IPS DF 19.7 (cell line): ENCODE measurements at regions not wholly inside any gene's neighbourhood (a gene's known extent, or its start where the extent isn't known, plus 50 kb on each side); places are given as distances from the start of the nearest gene placed in this dataset.
A peak's percentile ranks its signal among the peaks of the same experiment; 100 is the strongest.

ENCODE experiments used
- DNase-seq: peaks from one replicate; pipeline ENCODE4 v3.0.0-alpha.2; 2013; ENCODE audit warnings: low read depth, low spot score

GRCh38 chr12:5195691-5196090, 152.0 kb downstream of the KCNA5 start:
- DNase-seq = no peak

GRCh38 chr12:5197131-5197530, 153.5 kb downstream of the KCNA5 start:
- DNase-seq = no peak

GRCh38 chr12:5197656-5198055, 154.0 kb downstream of the KCNA5 start:
- DNase-seq = no peak

- DNase-seq = no peak
These were observed 156.8 kb downstream of the KCNA5 start for GRCh38 chr12:5200278-5201087.

- no peak for DNase-seq
These were observed 158.0 kb downstream of the KCNA5 start for GRCh38 chr12:5201554-5202218.

GRCh38 chr12:5203274-5203673, 159.6 kb downstream of the KCNA5 start:
- DNase-seq = no peak

- no peak for DNase-seq
These were observed 160.0 kb downstream of the KCNA5 start for GRCh38 chr12:5203720-5204119.

- DNase-seq = peak; percentile 71
These were observed 160.6 kb downstream of the KCNA5 start for GRCh38 chr12:5204271-5204670.

GRCh38 chr12:5204831-5205230, 161.2 kb downstream of the KCNA5 start:
- no peak for DNase-seq

GRCh38 chr12:5206401-5207175, 162.9 kb downstream of the KCNA5 start:
- no peak for DNase-seq

- DNase-seq = no peak
These were observed 166.7 kb downstream of the KCNA5 start for GRCh38 chr12:5210179-5210922.

- DNase-seq = no peak
These were observed 167.2 kb downstream of the KCNA5 start for GRCh38 chr12:5210923-5211290.

- DNase-seq = no peak
These were observed 169.7 kb downstream of the KCNA5 start for GRCh38 chr12:5213336-5213735.

GRCh38 chr12:5213990-5214389, 170.3 kb downstream of the KCNA5 start:
- DNase-seq = no peak

- DNase-seq = no peak
These were observed 174.3 kb downstream of the KCNA5 start for GRCh38 chr12:5217936-5218335.

- DNase-seq = no peak
These were observed 176.4 kb downstream of the KCNA5 start for GRCh38 chr12:5220099-5220498.

- DNase-seq = no peak
These were observed 177.2 kb downstream of the KCNA5 start for GRCh38 chr12:5220835-5221234.

- peak; percentile 73 for DNase-seq
These were observed 178.4 kb downstream of the KCNA5 start for GRCh38 chr12:5222011-5222461.

GRCh38 chr12:5222729-5223128, 179.1 kb downstream of the KCNA5 start:
- DNase-seq = no peak

GRCh38 chr12:5223881-5224280, 180.2 kb downstream of the KCNA5 start:
- no peak for DNase-seq

GRCh38 chr12:5226581-5226980, 182.9 kb downstream of the KCNA5 start:
- DNase-seq = no peak
